ENCODE measurements at regions not wholly inside any gene's neighbourhood (a gene's known extent, or its start where the extent isn't known, plus 50 kb on each side); places are given as distances from the start of the nearest gene placed in this dataset.
"Not testable (repeated sequence)": the region's sequence is repeated elsewhere in the genome, so short reads cannot be mapped to it uniquely, and the experiment has no call there.

DNA sequence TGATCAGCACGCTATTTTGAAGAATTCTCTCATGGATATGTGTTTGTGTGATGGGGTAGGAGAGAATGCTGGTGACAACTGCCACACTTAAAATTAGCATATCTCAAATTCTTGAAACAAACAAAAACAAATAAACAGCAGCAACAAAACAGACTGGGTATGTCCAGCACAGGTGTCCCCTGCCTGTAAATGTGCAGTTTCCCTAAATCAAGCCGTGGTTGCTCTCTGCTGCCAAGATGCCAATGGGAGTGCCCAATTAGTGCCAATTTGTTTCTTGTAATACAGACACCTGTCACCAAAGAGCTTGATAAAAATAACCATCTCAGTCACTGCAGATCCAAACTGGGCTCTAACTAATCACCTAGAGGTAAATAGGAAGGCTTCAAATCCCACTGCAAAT is 144.2 kb upstream of the SMARCA2 start:
- no peak for DNase-seq (ENCODE audit: low read depth, low spot score)

GRCh38 chr9:1871626-1872419 is 143.3 kb upstream of the SMARCA2 start:
- DNase-seq (ENCODE audit: low read depth, low spot score) = no peak

- DNase-seq (ENCODE audit: low read depth, low spot score) = no peak
Observed at GRCh38 chr9:1875251-1875851, 139.8 kb upstream of the SMARCA2 start.

GRCh38 chr9:1875921-1876448 is 139.2 kb upstream of the SMARCA2 start:
- no peak for DNase-seq (ENCODE audit: low read depth, low spot score)

DNA sequence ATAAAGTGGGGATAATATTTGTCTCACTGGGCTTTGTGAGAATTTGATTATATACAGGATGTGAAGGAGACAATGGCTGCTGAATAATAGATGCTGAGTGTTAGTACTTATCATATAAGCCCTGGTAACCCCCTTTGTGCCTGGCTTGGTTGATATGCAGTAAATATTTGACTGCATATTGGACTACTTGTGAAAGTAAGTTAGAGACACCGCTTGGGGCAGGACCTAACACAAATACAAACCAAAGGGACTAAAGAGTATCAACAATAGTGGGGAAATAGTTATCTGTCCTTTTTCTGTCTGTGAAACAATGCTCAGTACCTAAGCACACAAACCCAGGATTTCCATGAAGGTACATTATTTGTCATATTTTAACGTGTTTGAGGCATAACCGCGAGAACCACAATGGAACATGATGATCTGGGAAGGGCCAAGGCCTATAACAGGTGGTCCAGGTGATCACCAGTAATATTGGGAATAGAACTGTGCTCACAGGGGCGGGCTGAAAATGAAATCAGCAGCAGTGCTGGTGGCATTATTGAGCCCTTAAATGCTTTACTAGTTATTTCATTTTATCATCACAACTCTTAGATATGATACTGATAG is 138.2 kb upstream of the SMARCA2 start:
- DNase-seq (ENCODE audit: low read depth, low spot score) = no peak

DNA sequence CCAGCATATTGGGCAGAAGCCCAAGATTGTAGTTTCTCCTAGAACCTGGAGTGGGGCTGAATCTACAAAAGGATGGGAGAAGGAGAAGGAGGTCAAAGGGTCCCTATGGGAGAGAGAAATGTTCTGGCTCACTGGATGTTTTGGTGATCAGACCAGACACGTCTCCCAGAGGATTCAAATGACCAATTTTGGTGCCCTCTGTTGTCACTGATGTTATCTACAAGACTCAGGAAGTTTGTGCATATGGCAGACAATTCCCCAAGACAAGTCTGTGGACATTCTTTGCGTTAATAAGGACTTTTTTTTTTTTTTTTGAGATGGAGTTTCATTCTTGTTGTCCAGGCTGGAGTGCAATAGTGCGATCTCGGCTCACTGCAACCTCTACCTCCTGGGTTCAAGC is 137.2 kb upstream of the SMARCA2 start:
- no peak for DNase-seq (ENCODE audit: low read depth, low spot score)

GRCh38 chr9:1878811-1879210 is 136.3 kb upstream of the SMARCA2 start:
- DNase-seq (ENCODE audit: low read depth, low spot score) = no peak

GRCh38 chr9:1879501-1879900 is 135.6 kb upstream of the SMARCA2 start:
- no peak for DNase-seq (ENCODE audit: low read depth, low spot score)

- peak; percentile 6 for DNase-seq (ENCODE audit: low read depth, low spot score)
Observed at GRCh38 chr9:1880038-1880565, 135.0 kb upstream of the SMARCA2 start.

- DNase-seq (ENCODE audit: low read depth, low spot score) = no peak
Observed at GRCh38 chr9:1881708-1882295, 133.3 kb upstream of the SMARCA2 start.

- no peak for DNase-seq (ENCODE audit: low read depth, low spot score)
Observed at GRCh38 chr9:1882711-1883403, 132.3 kb upstream of the SMARCA2 start.

- no peak for DNase-seq (ENCODE audit: low read depth, low spot score)
Observed at GRCh38 chr9:1890201-1890600, 124.9 kb upstream of the SMARCA2 start.

DNA sequence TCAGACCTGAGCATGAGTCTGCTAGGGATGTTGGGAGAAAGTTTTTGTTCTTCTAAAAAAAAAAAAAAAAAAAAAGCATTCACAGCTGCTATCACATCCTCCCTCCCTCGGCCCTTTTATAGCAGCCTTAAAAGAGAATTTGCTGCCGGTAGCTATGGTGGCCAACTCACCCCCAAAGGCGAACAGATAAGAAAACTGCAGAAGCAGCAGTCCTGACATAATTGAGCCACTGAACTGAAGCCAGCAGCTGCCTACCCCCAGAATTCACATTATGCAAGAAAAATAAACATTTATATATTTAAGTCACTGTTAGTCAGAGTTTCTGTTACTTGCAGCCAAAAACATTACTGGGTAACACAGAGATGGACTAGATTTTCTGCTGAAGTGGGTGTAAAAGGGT is 124.3 kb upstream of the SMARCA2 start:
- DNase-seq (ENCODE audit: low read depth, low spot score) = no peak

- DNase-seq (ENCODE audit: low read depth, low spot score) = not testable (repeated sequence)
Observed at GRCh38 chr9:1903080-1903704, 112.0 kb upstream of the SMARCA2 start.

DNA sequence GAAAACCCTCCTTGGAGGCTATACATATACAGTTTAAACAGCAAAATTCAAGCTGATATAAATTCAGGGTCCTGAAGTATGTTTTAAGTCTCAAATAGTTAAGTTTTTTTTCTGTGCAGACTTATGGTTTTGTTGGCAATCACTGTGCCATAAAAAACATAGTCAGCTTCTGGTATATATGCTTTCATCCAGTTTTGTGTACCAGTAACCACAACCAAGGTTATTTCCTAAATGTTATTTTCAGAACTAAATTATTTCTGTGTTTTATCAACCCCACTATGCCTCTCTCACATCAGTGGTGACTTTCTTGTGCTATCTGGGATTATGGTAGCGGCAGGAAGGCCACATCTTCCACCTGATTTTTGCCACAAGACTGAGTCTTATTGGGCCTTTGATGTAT is 107.7 kb upstream of the SMARCA2 start:
- no peak for DNase-seq (ENCODE audit: low read depth, low spot score)

- DNase-seq (ENCODE audit: low read depth, low spot score) = no peak
Observed at GRCh38 chr9:1909322-1909721, 105.8 kb upstream of the SMARCA2 start.

DNA sequence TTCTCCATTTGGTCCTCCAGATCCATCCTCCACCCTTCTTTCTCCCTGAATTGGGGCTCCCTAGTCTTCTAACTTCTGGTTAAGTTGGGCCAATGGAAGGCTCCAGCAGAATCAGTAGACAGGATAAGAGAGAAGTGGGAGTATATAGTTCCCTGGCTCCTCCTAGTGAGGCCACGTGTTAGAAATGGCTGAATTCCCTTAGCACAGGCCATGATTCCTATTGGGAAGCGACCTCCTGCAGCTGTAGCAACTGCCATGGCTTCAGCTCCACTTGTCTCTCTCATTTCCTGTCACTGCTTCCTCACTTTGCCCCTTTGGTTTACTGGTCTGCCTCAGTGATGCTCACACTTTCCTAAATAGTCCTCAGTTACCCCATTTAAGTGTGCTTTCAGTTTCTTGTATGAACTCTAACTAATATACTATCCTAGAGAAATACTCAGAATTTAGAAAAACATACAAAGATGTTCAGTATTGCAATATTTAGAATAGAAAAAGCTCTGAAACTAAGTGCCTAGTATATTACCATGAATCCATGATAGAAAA is 104.8 kb upstream of the SMARCA2 start:
- DNase-seq (ENCODE audit: low read depth, low spot score) = no peak

DNA sequence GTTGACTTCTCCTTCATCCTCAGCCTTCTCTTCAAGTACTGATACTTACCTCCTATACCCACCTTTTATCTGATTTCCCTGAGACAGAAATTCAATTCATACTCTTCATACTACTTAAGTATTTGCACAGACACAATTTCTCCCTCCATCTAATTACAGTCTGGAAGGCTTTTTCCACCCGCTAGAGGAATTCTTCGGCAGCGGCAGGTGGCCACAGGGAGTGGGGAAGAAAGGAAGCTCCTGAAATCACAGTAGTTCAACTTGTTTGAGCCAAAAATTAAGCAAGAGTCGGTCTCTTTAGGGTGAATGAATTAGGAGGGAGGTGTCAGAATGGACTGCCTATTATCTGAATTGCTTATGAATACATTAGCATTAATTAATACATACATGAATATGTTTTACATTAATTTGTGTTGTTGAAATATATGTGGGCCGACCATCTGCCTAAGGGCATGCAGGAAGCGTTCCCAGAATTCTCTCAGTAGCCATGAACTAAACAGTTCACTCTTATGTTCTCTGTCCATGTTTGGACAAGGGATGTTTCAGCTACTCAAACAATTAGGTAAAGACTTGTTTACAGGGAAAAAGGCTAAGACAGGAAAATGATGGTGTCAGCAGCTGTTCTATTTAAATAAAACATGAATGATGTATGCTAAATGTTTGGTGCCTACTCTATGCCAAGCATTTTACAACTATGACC is 101.4 kb upstream of the SMARCA2 start:
- no peak for DNase-seq (ENCODE audit: low read depth, low spot score)

DNA sequence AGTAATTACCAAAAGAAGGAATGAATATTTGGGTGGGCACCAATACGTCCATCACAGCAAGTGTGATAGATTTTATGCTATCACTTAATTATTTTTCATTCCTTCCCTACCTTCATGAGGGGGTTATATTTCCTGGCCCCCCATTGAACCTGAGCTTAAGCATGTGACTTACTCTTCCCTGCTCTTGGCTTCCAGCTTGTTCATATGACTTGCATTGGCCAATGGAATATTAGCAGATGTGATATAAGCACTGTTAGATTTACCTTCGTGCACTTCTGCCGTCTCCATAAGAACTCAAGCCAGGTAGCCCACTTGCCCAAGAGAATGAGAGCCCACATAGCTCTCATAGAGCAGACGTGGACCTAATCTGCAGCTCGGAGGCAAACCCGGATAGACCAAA is 99.1 kb upstream of the SMARCA2 start:
- DNase-seq (ENCODE audit: low read depth, low spot score) = no peak

DNA sequence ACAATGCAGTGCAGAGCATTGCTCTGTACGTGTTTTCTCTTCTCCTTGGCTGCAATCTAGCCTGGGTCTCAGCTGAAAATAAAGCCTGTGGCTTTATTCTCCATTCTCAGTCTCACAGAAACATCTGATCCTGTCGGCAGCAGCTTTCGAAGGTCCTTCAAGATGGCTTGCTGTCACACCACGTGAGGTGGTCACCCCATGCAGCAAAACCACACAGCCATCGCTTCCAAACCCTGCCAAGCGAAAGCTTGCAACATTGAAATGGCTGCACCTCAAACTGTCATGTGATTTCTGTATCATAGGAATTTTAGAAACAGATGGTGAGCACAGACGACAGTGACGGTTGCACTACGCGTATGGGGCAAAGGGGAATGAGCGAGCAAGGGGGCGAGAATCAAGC is 98.5 kb upstream of the SMARCA2 start:
- no peak for DNase-seq (ENCODE audit: low read depth, low spot score)
